GM12878 (cell line): ENCODE measurements at regions not wholly inside any gene's neighbourhood (a gene's known extent, or its start where the extent isn't known, plus 50 kb on each side); places are given as distances from the start of the nearest gene placed in this dataset.

ENCODE experiments used
- ATAC-seq: fragments of 200-7000 bp; cut with Tn5 transposase; 3 replicates; pipeline ENCODE4 v1.9.1; 2020; ENCODE audit warnings: mild to moderate bottlenecking, moderate library complexity
- BruUV-seq: library from RNA; stranded (reverse); fragments of 400-500 nt; replicated peaks from 2 replicates; lab custom pipeline; 2021; lab: Mats Ljungman, UMichigan
- CTCF ChIA-PET: fragments of 300-600 bp; sonication (Branson Sonifier 250); formaldehyde crosslinking; extraction: SDS; loops from one replicate; lab custom pipeline; 2021; ENCODE audit warnings: inconsistent platforms; lab: Yijun Ruan, JAX
- POLR2A ChIA-PET: fragments of 350-600 bp; formaldehyde crosslinking; extraction: SDS; loops from one replicate; lab custom pipeline; 2021; ENCODE audit warnings: inconsistent platforms; lab: Charles Lee
- RAD21 ChIA-PET: fragments of 300-600 bp; sonication (Branson Sonifier 250); formaldehyde crosslinking; loops from one replicate; lab custom pipeline; 2023; ENCODE audit warnings: antibody characterized with exemption; ENCODE audit not compliant: unreplicated experiment; lab: Charles Lee
- SMC1A ChIA-PET: fragments of 300-600 bp; sonication (Branson Sonifier 250); formaldehyde crosslinking; loops from one replicate; lab custom pipeline; 2023; ENCODE audit not compliant: unreplicated experiment, uncharacterized antibody; lab: Charles Lee
- DNase-seq: peaks from one replicate; pipeline ENCODE4 v3.0.0-alpha.2; 2011; ENCODE audit warnings: low read depth, low spot score
- FAIRE-seq: peaks from 3 replicates; lab custom pipeline; 2011; peaks lifted over from hg19 to GRCh38; lab: Jason Lieb, UNC
- H2AFZ ChIP-seq: 2 replicates; pipeline ENCODE4 v1.6.0; 2011; ENCODE audit warnings: low read depth, low read length, control low read depth; ENCODE audit not compliant: control insufficient read depth
- H3K27ac ChIP-seq: 2 replicates; pipeline ENCODE4 v1.5.1; 2011; ENCODE audit warnings: control low read depth; ENCODE audit not compliant: control insufficient read depth, insufficient read depth
- H3K27me3 ChIP-seq, 2 experiments: replicated peaks in 1 of 2; 2 replicates each; pipeline versions ENCODE4 v1.6.0 to v1.6.1; 2011; ENCODE audit warnings: low read length in 1 of 2; ENCODE audit not compliant: control insufficient read depth in 2 of 2, insufficient read depth in 2 of 2
- H3K36me3 ChIP-seq, 2 experiments: 2 replicates each; pipeline ENCODE4 v1.5.1; 2011; ENCODE audit warnings: low read length in 1 of 2; ENCODE audit not compliant: control insufficient read depth in 2 of 2, insufficient read depth in 2 of 2
- H3K4me1 ChIP-seq: 2 replicates; pipeline ENCODE4 v1.6.1; 2011; ENCODE audit warnings: mild to moderate bottlenecking, low read length, moderate library complexity, mixed read lengths; ENCODE audit not compliant: control insufficient read depth, insufficient read depth
- H3K4me2 ChIP-seq: 2 replicates; pipeline ENCODE4 v1.6.0; 2011; ENCODE audit warnings: control low read depth; ENCODE audit not compliant: control insufficient read depth, insufficient read depth
- H3K4me3 ChIP-seq: fragments of 200-600 bp; sonication (generic); 2 replicates; pipeline ENCODE4 v1.5.1; 2016
- H3K79me2 ChIP-seq: 2 replicates; pipeline ENCODE4 v1.6.0; 2011; ENCODE audit warnings: low read length; ENCODE audit not compliant: control insufficient read depth, insufficient read depth
- H3K9ac ChIP-seq: 2 replicates; pipeline ENCODE4 v1.8.0; 2011; ENCODE audit warnings: low read length, control low read depth, mixed read lengths; ENCODE audit not compliant: control insufficient read depth, insufficient read depth
- H3K9me3 ChIP-seq: replicated peaks from 3 replicates; pipeline ENCODE4 v1.5.1; 2011; ENCODE audit warnings: mild to moderate bottlenecking, low read length; ENCODE audit not compliant: control insufficient read depth, insufficient read depth
- H4K20me1 ChIP-seq: 2 replicates; pipeline ENCODE4 v1.6.0; 2011; ENCODE audit not compliant: control insufficient read depth, insufficient read depth
- ATF2 ChIP-seq: IDR thresholded peaks from 2 replicates; pipeline ENCODE4 v1.6.1; 2012; ENCODE audit warnings: low read length, inconsistent platforms
- BHLHE40 ChIP-seq, 2 experiments: fragments of 450-650 bp in 1 of 2; IDR thresholded peaks; 2 replicates each; pipeline ENCODE4 v1.6.1; 2011 to 2017; ENCODE audit warnings: low read depth in 2 of 2, borderline replicate concordance in 1 of 2, improper control_type of control experiment in 1 of 2, low read length in 1 of 2, mild to moderate bottlenecking in 1 of 2
- CBFB ChIP-seq: IDR thresholded peaks from 2 replicates; pipeline ENCODE4 v1.6.1; 2016; ENCODE audit warnings: antibody characterized with exemption, low read depth
- CTCF ChIP-seq, 3 experiments: IDR thresholded peaks in 2 of 3; conservative IDR thresholded peaks in 1 of 3; 2 replicates each; pipeline ENCODE4 v1.5.1; 2011; ENCODE audit warnings: low read depth in 3 of 3, low read length in 3 of 3, mild to moderate bottlenecking in 3 of 3, control low read depth in 2 of 3, moderate library complexity in 2 of 3, inconsistent platforms in 1 of 3, mixed read lengths in 1 of 3; ENCODE audit not compliant: control insufficient read depth in 2 of 3, insufficient read depth in 1 of 3; ENCODE audit errors: extremely low read depth in 1 of 3
- HDAC2 ChIP-seq: fragments of 200-600 bp; sonication (generic); IDR thresholded peaks from 2 replicates; pipeline ENCODE4 v1.6.1; 2017
- MYC ChIP-seq: IDR thresholded peaks from 2 replicates; pipeline ENCODE4 v1.6.1; 2011; ENCODE audit warnings: mild to moderate bottlenecking, low read length, moderate library complexity, inconsistent platforms; ENCODE audit not compliant: insufficient read depth, insufficient replicate concordance, insufficient read length, severe bottlenecking
- PAX5 ChIP-seq: IDR thresholded peaks from 2 replicates; pipeline ENCODE4 v1.6.1; 2011; ENCODE audit warnings: low read depth, low read length, borderline replicate concordance
- POLR2A ChIP-seq: IDR thresholded peaks from 2 replicates; pipeline ENCODE4 v1.6.1; 2011; ENCODE audit warnings: low read depth, mild to moderate bottlenecking, low read length
- RB1 ChIP-seq: fragments of 450-650 bp; formaldehyde crosslinking; IDR thresholded peaks from 2 replicates; pipeline ENCODE4 v1.6.1; 2017; ENCODE audit warnings: mild to moderate bottlenecking, borderline replicate concordance
- SMAD1 ChIP-seq: fragments of 450-650 bp; IDR thresholded peaks from 2 replicates; pipeline ENCODE4 v1.6.1; 2018; ENCODE audit warnings: mild to moderate bottlenecking, low read depth; ENCODE audit not compliant: partially characterized antibody
- SREBF2 ChIP-seq: IDR thresholded peaks from 2 replicates; pipeline ENCODE4 v1.6.1; 2012; ENCODE audit warnings: mild to moderate bottlenecking, low read length
- WGBS: methylation state at CpG from one replicate; pipeline ENCODE4 v1.1.6; 2016; ENCODE audit warnings: low lambda C conversion rate; ENCODE audit not compliant: insufficient replicate concordance, insufficient coverage; ENCODE audit errors: missing lambda C conversion rate; 5-methylcytosine and 5-hydroxymethylcytosine counted together
- in situ Hi-C: fragments of 300-500 bp; cut with MboI; formaldehyde crosslinking; loops from 9 replicates; pipeline ENCODE4 v1.14.3; 2018; ENCODE audit warnings: mixed read lengths
- intact Hi-C: fragments of 100-400 bp; cut with micrococcal nuclease; formaldehyde crosslinking; loops from one replicate; pipeline ENCODE4 v1.14.2; 2022; ENCODE audit not compliant: unreplicated experiment

GRCh38 chr6:12504325-12504966, 212.1 kb upstream of the PHACTR1 start (continued):
- TF ChIP-seq PAX5: no peak
- TF ChIP-seq, all 136 proteins: peak for 6

GRCh38 chr6:12505486-12505885, 211.1 kb upstream of the PHACTR1 start:
- FAIRE-seq: no peak

GRCh38 chr6:12506159-12506558, 210.4 kb upstream of the PHACTR1 start:
- ChIA-PET SMC1A (interaction anchor here (0.6 to 2.5 kb wide), 4 partner anchors 10 to 248 kb away, joined by 3 to 15 read pairs (median 10); partner anchors contain the start of gene EDN1), POLR2A (no interaction called here), CTCF (interaction anchor here (1.3 kb wide), 1 partner anchor 15 kb away, joined by 4 read pairs; no protein-coding TSS in a partner anchor), RAD21 (no interaction called here)
- H3K36me3 ChIP-seq: no peaks in the 10 kb centered on the region
- H3K4me3 ChIP-seq: no peak overlapping the region
- FAIRE-seq (no peak), ATAC-seq (no peak), DNase-seq (no peak)
- WGBS: 69% methylated on average over 2 of the region's 2 CpGs
- no peaks in the 10 kb centered on the region for H3K4me1 ChIP-seq
- H3K9me3 ChIP-seq: no peaks in the 10 kb centered on the region
- no peak overlapping the region for H2AFZ ChIP-seq
- H4K20me1 ChIP-seq: no peaks in the 10 kb centered on the region
- BruUV-seq: no TSS peak
- no peak overlapping the region for H3K4me2 ChIP-seq
- H3K27ac ChIP-seq: no peak overlapping the region
- no peaks in the 10 kb centered on the region for H3K27me3 ChIP-seq
- in situ Hi-C loops: no loop called here
- H3K9ac ChIP-seq: no peak overlapping the region
- no peaks in the 10 kb centered on the region for H3K79me2 ChIP-seq
- no peak for TF ChIP-seq CTCF (IDR thresholded peaks at IDR 0.05 in 2 of 3, conservative IDR thresholded peaks at IDR 0.05 in 1 of 3; ENCODE audit: control insufficient read depth in 2 of 3, extremely low read depth in 1 of 3, insufficient read depth in 1 of 3, low read depth in 3 of 3, low read length in 3 of 3)
- no peak for TF ChIP-seq BHLHE40 (IDR thresholded peaks at IDR 0.05; ENCODE audit: borderline replicate concordance in 1 of 2, low read depth in 2 of 2, low read length in 1 of 2)
- no peak for TF ChIP-seq POLR2A
- TF ChIP-seq MYC: no peak
- no peak for TF ChIP-seq ATF2
- no peak for TF ChIP-seq RB1
- TF ChIP-seq SREBF2: no peak
- no peak for TF ChIP-seq CBFB
- intact Hi-C loops: no loop called here

More at GRCh38 chr6:12505486-12505885, 211.1 kb upstream of the PHACTR1 start:
- ChIA-PET RAD21 (interaction anchor here (2.2 to 4.0 kb wide), 10 partner anchors 23 to 214 kb away, joined by 5 to 73 read pairs (median 20); partner anchors contain the start of gene EDN1), POLR2A (no interaction called here), CTCF (interaction anchor here (1.1 to 4.5 kb wide), 22 partner anchors 8 to 850 kb away, joined by 3 to 90 read pairs (median 12); partner anchors contain the start of gene EDN1), SMC1A (interaction anchor here (0.8 to 4.6 kb wide), 19 partner anchors 9 to 849 kb away, joined by 3 to 66 read pairs (median 8); partner anchors contain the start of gene EDN1)
- BruUV-seq: no TSS peak
- no peak overlapping the region for H3K27ac ChIP-seq
- H3K36me3 ChIP-seq: no peaks in the 10 kb centered on the region
- 52% methylated on average over 4 of the region's 4 CpGs for WGBS
- no peak for ATAC-seq
- no peaks in the 10 kb centered on the region for H3K4me1 ChIP-seq
- in situ Hi-C loops: no loop called here
- H3K4me3 ChIP-seq: no peak overlapping the region
- H3K4me2 ChIP-seq: no peak overlapping the region
- no peaks in the 10 kb centered on the region for H3K9me3 ChIP-seq
- no peak for TF ChIP-seq SMAD1
- TF ChIP-seq HDAC2: no peak
- DNase-seq: no peak
- H4K20me1 ChIP-seq: no peaks in the 10 kb centered on the region
- H2AFZ ChIP-seq: no peak overlapping the region
- intact Hi-C loops: loop anchor here (2.0 kb wide), 1 partner anchor 97 kb away; no protein-coding TSS in a partner anchor
- no peak overlapping the region for H3K9ac ChIP-seq
- no peaks in the 10 kb centered on the region for H3K27me3 ChIP-seq
- H3K79me2 ChIP-seq: no peaks in the 10 kb centered on the region
